Endothelial cell of umbilical vein (primary cell): ENCODE measurements at regions not wholly inside any gene's neighbourhood (a gene's known extent, or its start where the extent isn't known, plus 50 kb on each side); places are given as distances from the start of the nearest gene placed in this dataset.

Experiments used
- BruUV-seq: library from RNA; stranded (reverse); fragments of 400-500 nt; replicated peaks from 2 replicates; lab custom pipeline; 2021; lab: Mats Ljungman, UMichigan
- CTCF ChIA-PET: fragments of 300-600, 350-600 bp; sonication (Branson Sonifier 250); formaldehyde crosslinking; loops from one replicate; lab custom pipeline; 2021; ENCODE audit warnings: antibody characterized with exemption, inconsistent platforms; lab: Charles Lee
- POLR2A ChIA-PET: fragments of 300-600, 350-600 bp; sonication (Branson Sonifier 250); formaldehyde crosslinking; loops from one replicate; lab custom pipeline; 2021; ENCODE audit warnings: antibody characterized with exemption, inconsistent platforms; lab: Charles Lee
- DNase-seq: peaks from one replicate; pipeline ENCODE4 v3.0.0-alpha.2; 2011; ENCODE audit warnings: low read depth, low spot score
- FAIRE-seq: peaks from 2 replicates; lab custom pipeline; 2011; peaks lifted over from hg19 to GRCh38; lab: Jason Lieb, UNC
- H2AFZ ChIP-seq: 2 replicates; pipeline ENCODE4 v1.6.0; 2012; ENCODE audit warnings: low read depth, low read length, control low read depth, inconsistent platforms
- H3K27ac ChIP-seq: 2 replicates; pipeline ENCODE4 v1.5.1; 2011; ENCODE audit warnings: low read depth, mild to moderate bottlenecking, control low read depth, low read length, moderate library complexity; ENCODE audit not compliant: insufficient read depth
- H3K27me3 ChIP-seq, 2 experiments: 2 replicates each; pipeline versions ENCODE4 v1.6.0 to v1.6.1; 2011; ENCODE audit warnings: low read length in 2 of 2, mixed read lengths in 1 of 2; ENCODE audit not compliant: control insufficient read depth in 2 of 2, insufficient read depth in 2 of 2
- H3K36me3 ChIP-seq, 2 experiments: 2 replicates in 1 of 2; 3 replicates in 1 of 2; pipeline ENCODE4 v1.5.1; 2011; ENCODE audit warnings: low read length in 2 of 2, mild to moderate bottlenecking in 1 of 2, moderate library complexity in 1 of 2; ENCODE audit not compliant: control insufficient read depth in 2 of 2, insufficient read depth in 2 of 2; ENCODE audit errors: extremely low read depth in 1 of 2
- H3K4me1 ChIP-seq: 3 replicates; pipeline ENCODE4 v1.5.1; 2011; ENCODE audit warnings: mild to moderate bottlenecking, low read length; ENCODE audit not compliant: control insufficient read depth, insufficient read depth; ENCODE audit errors: extremely low read depth
- H3K4me2 ChIP-seq: 2 replicates; pipeline ENCODE4 v1.6.1; 2011; ENCODE audit warnings: low read length, control low read depth, mixed read lengths; ENCODE audit not compliant: insufficient read depth
- H3K4me3 ChIP-seq, 3 experiments: fragments of 200-600 bp in 1 of 3; sonication (generic), shearing (Covaris generic) in 1 of 3; replicated peaks in 1 of 3; 2 replicates each; pipeline ENCODE4 v1.5.1; 2011 to 2016; ENCODE audit warnings: control low read depth in 3 of 3, low read length in 3 of 3, mild to moderate bottlenecking in 2 of 3, inconsistent platforms in 1 of 3, low read depth in 1 of 3, moderate library complexity in 1 of 3; ENCODE audit not compliant: insufficient read depth in 1 of 3
- H3K79me2 ChIP-seq: 2 replicates; pipeline ENCODE4 v1.6.0; 2012; ENCODE audit warnings: low read length, inconsistent platforms; ENCODE audit not compliant: control insufficient read depth, insufficient read depth
- H3K9ac ChIP-seq: replicated peaks from 2 replicates; pipeline ENCODE3; 2011; ENCODE audit warnings: low read length, control low read depth; ENCODE audit not compliant: insufficient read depth; ENCODE audit errors: extremely low read depth
- H3K9me1 ChIP-seq: replicated peaks from 3 replicates; pipeline ENCODE4 v1.6.0; 2011; ENCODE audit warnings: mild to moderate bottlenecking, low read length; ENCODE audit not compliant: control insufficient read depth, insufficient read depth; ENCODE audit errors: extremely low read depth
- H3K9me3 ChIP-seq: replicated peaks from 2 replicates; pipeline ENCODE4 v1.5.1; 2012; ENCODE audit warnings: low read length, inconsistent platforms; ENCODE audit not compliant: control insufficient read depth, insufficient read depth
- H4K20me1 ChIP-seq: replicated peaks from 2 replicates; pipeline ENCODE3; 2011; ENCODE audit warnings: mild to moderate bottlenecking, low read length; ENCODE audit not compliant: control insufficient read depth, insufficient read depth; ENCODE audit errors: extremely low read depth
- CTCF ChIP-seq, 2 donors: IDR thresholded peaks; 1 replicate in 1 of 2; 2 replicates in 1 of 2; pipeline ENCODE4 v1.5.1; 2011; ENCODE audit warnings: low read length in 2 of 2, mild to moderate bottlenecking in 2 of 2, moderate library complexity in 2 of 2, control low read depth in 1 of 2, inconsistent platforms in 1 of 2, low read depth in 1 of 2; ENCODE audit not compliant: insufficient read depth in 1 of 2; ENCODE audit errors: extremely low read depth in 1 of 2
- EZH2 ChIP-seq: IDR thresholded peaks from 2 replicates; pipeline ENCODE4 v1.6.1; 2012; ENCODE audit warnings: borderline replicate concordance, low read depth, mild to moderate bottlenecking, moderate library complexity, low read length, inconsistent platforms; ENCODE audit not compliant: severe bottlenecking
- FOS ChIP-seq: IDR thresholded peaks from 2 replicates; pipeline ENCODE4 v1.6.1; 2011; ENCODE audit warnings: mild to moderate bottlenecking, low read length, moderate library complexity, borderline replicate concordance; ENCODE audit not compliant: insufficient read depth
- GATA2 ChIP-seq: IDR thresholded peaks from 2 replicates; pipeline ENCODE4 v1.7.0; 2011; ENCODE audit warnings: low read depth, mild to moderate bottlenecking, moderate library complexity, mixed read lengths, low read length; ENCODE audit not compliant: insufficient read length, insufficient read depth
- JUN ChIP-seq: IDR thresholded peaks from 2 replicates; pipeline ENCODE4 v1.6.1; 2011; ENCODE audit warnings: borderline replicate concordance, low read depth; ENCODE audit not compliant: insufficient read length, insufficient read depth
- MAX ChIP-seq: IDR thresholded peaks from 2 replicates; pipeline ENCODE4 v1.6.1; 2011; ENCODE audit not compliant: insufficient read depth, insufficient read length
- MYC ChIP-seq: IDR thresholded peaks from one replicate; pipeline ENCODE4 v1.6.1; 2011; ENCODE audit warnings: mild to moderate bottlenecking, low read depth, low read length
- POLR2A ChIP-seq: IDR thresholded peaks from 2 replicates; pipeline ENCODE4 v1.6.1; 2012; ENCODE audit warnings: low read depth, mild to moderate bottlenecking, control low read depth, low read length
- POLR2AphosphoS5 ChIP-seq: IDR thresholded peaks from 2 replicates; pipeline ENCODE4 v1.6.1; 2012; ENCODE audit warnings: low read depth, mild to moderate bottlenecking, control low read depth, low read length, moderate library complexity; ENCODE audit not compliant: insufficient read depth
- dilution Hi-C: fragments of 300-500 bp; cut with MboI; formaldehyde crosslinking; loops from one replicate; pipeline ENCODE4 v1.15.0; 2019; ENCODE audit warnings: low sequenced_read_pairs; ENCODE audit not compliant: extremely low pct_ligation_motif_present
- intact Hi-C: fragments of 100-400 bp; cut with micrococcal nuclease; formaldehyde crosslinking; loops from one replicate; pipeline ENCODE4 v1.10.0; 2022

GRCh38 chrX:109874548-109874947 lies 128.4 kb upstream of the TMEM164 start:
- FAIRE-seq (no peak), DNase-seq (no peak)
- H3K4me1 ChIP-seq: no peaks in the 10 kb centered on the region
- TF ChIP-seq JUN (no peak), MAX (no peak), FOS (no peak), GATA2 (no peak), EZH2 (no peak), MYC (no peak), POLR2A (no peak), CTCF (IDR thresholded peaks at IDR 0.05; ENCODE audit: extremely low read depth in 1 of 2, insufficient read depth in 1 of 2, low read depth in 1 of 2, low read length in 2 of 2) (no peak), POLR2AphosphoS5 (no peak)
- H3K4me3 ChIP-seq: no peak overlapping the region
- no peak overlapping the region for H3K9ac ChIP-seq
- H3K79me2 ChIP-seq: no peaks in the 10 kb centered on the region
- POLR2A ChIA-PET: no interaction called here
- H3K27me3 ChIP-seq: peaks cover 0 to 2% of the 10 kb centered on the region in 2 experiments
- intact Hi-C loops (no loop called here), dilution Hi-C loops (no loop called here)
- H3K4me2 ChIP-seq: no peak overlapping the region
- H4K20me1 ChIP-seq: no peaks in the 10 kb centered on the region
- H2AFZ ChIP-seq: no peak overlapping the region
- no peaks in the 10 kb centered on the region for H3K36me3 ChIP-seq
- CTCF ChIA-PET: no interaction called here
- no peaks in the 10 kb centered on the region for H3K9me3 ChIP-seq
- H3K9me1 ChIP-seq: no peaks in the 10 kb centered on the region
- no TSS peak for BruUV-seq
- H3K27ac ChIP-seq: no peak overlapping the region
